Chondrocyte (in vitro differentiated cells): ENCODE measurements at regions not wholly inside any gene's neighbourhood (a gene's known extent, or its start where the extent isn't known, plus 50 kb on each side); places are given as distances from the start of the nearest gene placed in this dataset.
"Not testable (repeated sequence)": the region's sequence is repeated elsewhere in the genome, so short reads cannot be mapped to it uniquely, and the experiment has no call there.

Experiments used
- DNase-seq: peaks from one replicate; pipeline ENCODE4 v3.0.0; 2021; ENCODE audit warnings: mixed read lengths, low spot score
- H3K27ac Mint-ChIP-seq: one replicate; pipeline ENCODE4 v1.8.0; 2021; ENCODE audit warnings: mild to moderate bottlenecking, moderate library complexity, mixed read lengths; ENCODE audit not compliant: unreplicated experiment
- H3K27me3 Mint-ChIP-seq: 2 replicates; pipeline ENCODE4 v1.8.0; 2021; ENCODE audit warnings: low read depth, mixed read lengths
- H3K36me3 Mint-ChIP-seq: 2 replicates; pipeline ENCODE4 v1.8.0; 2021; ENCODE audit warnings: low read depth, mixed read lengths
- H3K4me1 Mint-ChIP-seq: 2 replicates; pipeline ENCODE4 v1.8.0; 2021; ENCODE audit warnings: low read depth, mild to moderate bottlenecking, mixed read lengths
- H3K4me3 Mint-ChIP-seq: one replicate; pipeline ENCODE4 v1.8.0; 2021; ENCODE audit warnings: mild to moderate bottlenecking, moderate library complexity, mixed read lengths; ENCODE audit not compliant: unreplicated experiment
- H3K9me3 Mint-ChIP-seq: 2 replicates; pipeline ENCODE4 v1.8.0; 2021; ENCODE audit warnings: low read depth, mixed read lengths
- CTCF ChIP-seq: fragments of 200-600 bp; sonication (generic); IDR thresholded peaks from 2 replicates; pipeline ENCODE4 v1.5.0; 2021; ENCODE audit warnings: antibody characterized with exemption, mild to moderate bottlenecking, moderate library complexity

- H3K4me1 Mint-ChIP-seq: no peaks in the 10 kb centered on the region
- peaks cover 1% of the 10 kb centered on the region for H3K36me3 Mint-ChIP-seq
- peaks cover 29% of the 10 kb centered on the region for H3K9me3 Mint-ChIP-seq
- no peaks in the 10 kb centered on the region for H3K27me3 Mint-ChIP-seq
- DNase-seq: no peak
- TF ChIP-seq CTCF: no peak
- no peak overlapping the region for H3K27ac Mint-ChIP-seq
- no peak overlapping the region for H3K4me3 Mint-ChIP-seq
These were observed 107.0 kb upstream of the AR start for GRCh38 chrX:67436867-67437266.

GRCh38 chrX:67437821-67438220, 106.0 kb upstream of the AR start:
- no peak overlapping the region for H3K4me3 Mint-ChIP-seq

GRCh38 chrX:67475259-67475658, 68.6 kb upstream of the AR start:
- H3K4me1 Mint-ChIP-seq, H3K27ac Mint-ChIP-seq, H3K4me3 Mint-ChIP-seq, DNase-seq, H3K27me3 Mint-ChIP-seq, H3K36me3 Mint-ChIP-seq: not testable (repeated sequence)
- peaks cover 17% of the 10 kb centered on the region for H3K9me3 Mint-ChIP-seq

More at GRCh38 chrX:67437821-67438220, 106.0 kb upstream of the AR start:
- Mint-ChIP-seq H3K27ac (no peak overlapping the region), H3K4me1 (no peaks in the 10 kb centered on the region), H3K27me3 (no peaks in the 10 kb centered on the region), H3K9me3 (peaks cover 31% of the 10 kb centered on the region), H3K36me3 (peaks cover 1% of the 10 kb centered on the region)
- no peak for TF ChIP-seq CTCF
- DNase-seq: no peak

GRCh38 chrX:67480789-67481188, 63.0 kb upstream of the AR start:
- H3K4me1 Mint-ChIP-seq: no peaks in the 10 kb centered on the region
- H3K9me3 Mint-ChIP-seq: peaks cover 45% of the 10 kb centered on the region

More at GRCh38 chrX:67480789-67481188, 63.0 kb upstream of the AR start:
- no peak overlapping the region for H3K27ac Mint-ChIP-seq
- no peaks in the 10 kb centered on the region for H3K36me3 Mint-ChIP-seq
- no peak for TF ChIP-seq CTCF
- DNase-seq: no peak
- H3K4me3 Mint-ChIP-seq: no peak overlapping the region
- H3K27me3 Mint-ChIP-seq: no peaks in the 10 kb centered on the region
